ENCODE measurements at regions not wholly inside any gene's neighbourhood (a gene's known extent, or its start where the extent isn't known, plus 50 kb on each side); places are given as distances from the start of the nearest gene placed in this dataset.

DNA sequence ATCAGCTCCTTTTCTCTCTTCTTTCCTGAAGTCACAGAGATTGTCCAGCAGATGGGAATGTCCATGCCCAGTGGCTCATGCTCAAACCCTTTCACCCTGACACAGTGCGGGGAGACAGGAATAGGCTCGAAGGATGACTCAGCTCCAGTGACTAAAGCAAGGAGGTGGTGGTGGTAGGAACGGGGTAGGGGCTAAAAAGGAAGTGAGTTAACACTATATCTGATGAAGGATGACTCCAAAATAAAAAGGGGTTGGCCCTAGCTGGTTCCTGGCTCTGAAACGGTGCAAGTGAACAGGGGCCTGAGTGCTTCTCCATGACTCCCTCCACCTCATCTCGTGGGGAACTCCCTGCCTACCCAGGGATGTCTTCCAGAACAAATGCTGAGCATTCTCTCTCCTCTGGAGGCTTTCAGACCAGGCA lies 167.4 kb upstream of the LPP start:
- no peak overlapping the region for H4K5ac ChIP-seq (ENCODE audit: insufficient read length, low read depth, low read length)
- no peak overlapping the region for H3K56ac ChIP-seq (ENCODE audit: insufficient read length, low read depth, low read length)
- H3K27ac ChIP-seq (ENCODE audit: insufficient read length, low read depth, low read length), result no peak overlapping the region
- Mint-ChIP-seq H3K27me3 (ENCODE audit: low read depth) (no peaks in the 10 kb centered on the region), H3K4me3 (no peak overlapping the region), H3K4me1 (peaks cover 20 to 24% of the 10 kb centered on the region in 2 experiments), H3K36me3 (ENCODE audit: insufficient read depth in 1 of 3, low read depth in 3 of 3) (peaks cover 0 to 2% (median 0%) of the 10 kb centered on the region in 3 experiments; a peak in 1 of 7 replicates), H3K9me3 (no peaks in the 10 kb centered on the region), H3K27ac (no peak overlapping the region)
- H4K8ac ChIP-seq (replicated peaks; ENCODE audit: insufficient read length, low read depth, low read length), result peak overlapping the region; percentile 51
- no peaks in the 10 kb centered on the region for H3K27me3 ChIP-seq (ENCODE audit: insufficient read depth, low read length)
- no peak overlapping the region for H3K18ac ChIP-seq (ENCODE audit: insufficient read length, low read depth, low read length)
- no CpG with 5 or more reads among the region's 5 CpGs for WGBS (ENCODE audit: extremely low coverage, insufficient read length, low lambda C conversion rate)
- H4K91ac ChIP-seq (ENCODE audit: insufficient read length, low read depth, low read length), result no peak overlapping the region
- H2BK15ac ChIP-seq (ENCODE audit: low read depth, low read length), result no peak overlapping the region; the same call in 1 of the 2 replicates
- no peak overlapping the region for H3K4ac ChIP-seq (ENCODE audit: low read depth, low read length)
- no peak for TF ChIP-seq CTCF (conservative IDR thresholded peaks at IDR 0.05)
- H2BK12ac ChIP-seq (ENCODE audit: insufficient read length, low read depth, low read length), result no peak overlapping the region
- no peaks in the 10 kb centered on the region for H4K20me1 ChIP-seq (ENCODE audit: control insufficient read depth, insufficient read depth, insufficient read length)
- no peaks in the 10 kb centered on the region for H3K23me2 ChIP-seq (ENCODE audit: insufficient read length, low read depth, low read length, poor library complexity, severe bottlenecking)
- no peak overlapping the region for H2BK5ac ChIP-seq (ENCODE audit: insufficient read length, low read length)
- H3K4me2 ChIP-seq (ENCODE audit: insufficient read depth, insufficient read length, low read length), result no peak overlapping the region
- no peak overlapping the region for H2AFZ ChIP-seq (ENCODE audit: low read length)
- no peak overlapping the region for H3K9ac ChIP-seq (ENCODE audit: extremely low read depth, insufficient read length, low read length)
- no peak for DNase-seq
- H2BK120ac ChIP-seq (ENCODE audit: low read depth, low read length, poor library complexity, severe bottlenecking), result no peak overlapping the region
- no peak overlapping the region for H3K23ac ChIP-seq (ENCODE audit: insufficient read length, low read depth, low read length)
- no peaks in the 10 kb centered on the region for H3K79me1 ChIP-seq (ENCODE audit: insufficient read depth, low read depth, low read length, poor library complexity, severe bottlenecking)
- no peaks in the 10 kb centered on the region for H3K9me3 ChIP-seq (ENCODE audit: control insufficient read depth, low read depth, low read length)
- H3K4me1 ChIP-seq (ENCODE audit: insufficient read depth, low read length), result peaks cover 2% of the 10 kb centered on the region; the same call in 1 of the 2 replicates
- no peak overlapping the region for H2BK20ac ChIP-seq (ENCODE audit: low read depth, low read length, poor library complexity, severe bottlenecking)
- no peak overlapping the region for H3K14ac ChIP-seq (ENCODE audit: insufficient read depth, low read length)
- H3K79me2 ChIP-seq (ENCODE audit: insufficient read depth, low read length), result no peaks in the 10 kb centered on the region
- no peak overlapping the region for H2AK5ac ChIP-seq (ENCODE audit: insufficient read length, low read length)
- no peak overlapping the region for H3T11ph ChIP-seq (ENCODE audit: low read length)

Measured in H9 (cell line).